ENCODE measurements at regions not wholly inside any gene's neighbourhood (a gene's known extent, or its start where the extent isn't known, plus 50 kb on each side); places are given as distances from the start of the nearest gene placed in this dataset.

DNA sequence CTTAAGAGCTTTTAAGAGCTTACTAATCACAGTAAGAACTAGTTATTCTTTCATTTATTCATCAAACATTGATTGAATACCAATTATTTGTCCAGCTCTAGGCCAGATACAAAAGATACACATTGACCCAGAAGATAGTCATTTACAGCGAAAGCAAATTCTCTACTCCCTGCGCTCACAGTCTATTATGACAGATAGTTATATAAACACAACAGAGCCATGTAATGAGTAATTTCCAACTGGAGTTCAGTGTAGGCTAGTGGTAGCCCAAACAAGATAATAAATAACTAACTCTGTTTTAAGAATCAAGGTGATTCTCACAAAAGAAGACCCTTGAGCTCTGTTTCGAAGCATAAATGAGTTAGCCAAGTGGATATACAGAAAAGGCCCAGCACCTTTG, 397.8 kb upstream of the TLE4 start:
- DNase-seq = no peak

DNA sequence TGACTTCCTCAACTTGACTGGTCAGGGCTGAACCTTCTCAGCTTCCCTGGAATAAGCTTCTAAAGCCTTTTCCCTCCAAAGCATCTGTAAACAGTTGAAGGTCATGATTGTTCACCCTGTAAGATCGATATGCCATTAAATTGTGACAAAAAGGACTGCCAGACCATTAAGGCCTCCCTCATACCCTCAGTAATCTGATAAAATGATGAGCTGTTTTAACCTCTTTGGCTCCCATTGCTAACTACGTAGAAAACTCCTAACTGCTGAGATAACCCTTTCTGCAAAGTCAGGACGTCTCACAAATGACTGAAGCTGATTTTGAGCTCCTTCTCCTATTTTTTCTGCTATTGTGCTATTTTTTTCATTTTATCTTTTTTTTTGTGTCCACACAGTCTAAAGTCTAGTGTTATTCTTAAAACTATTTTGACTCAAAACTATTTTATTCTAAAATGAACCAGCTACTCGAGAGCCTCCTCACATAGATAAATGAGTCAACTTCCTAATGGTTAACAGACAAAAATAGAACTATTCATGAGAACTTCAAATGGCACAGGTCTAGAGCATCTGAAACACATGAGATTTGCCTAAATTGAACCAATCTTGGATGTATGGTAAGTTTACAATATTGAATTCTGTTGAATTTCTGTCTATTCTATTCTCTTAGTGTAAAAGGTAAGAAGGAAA, 395.6 kb upstream of the TLE4 start:
- no peak for DNase-seq

DNA sequence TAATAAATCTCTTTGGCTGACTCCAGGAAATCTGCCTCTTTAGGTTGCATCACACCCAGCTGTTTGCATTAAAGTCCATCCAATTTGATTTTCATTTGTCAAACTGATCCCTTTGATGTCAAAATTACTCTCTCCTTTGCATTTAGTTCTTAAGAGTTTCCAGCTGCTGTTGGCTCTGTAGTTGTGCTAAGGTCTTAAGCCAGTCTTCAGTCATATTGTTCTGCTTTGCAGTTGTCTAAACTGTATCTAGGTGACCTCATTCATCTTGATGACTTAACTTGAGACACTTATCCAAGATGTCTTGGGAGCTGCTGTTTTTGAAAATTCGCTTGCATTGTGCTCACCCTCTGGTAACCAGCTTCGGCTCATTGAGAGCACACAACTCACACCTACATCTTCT, 386.9 kb upstream of the TLE4 start:
- no peak for DNase-seq

DNA sequence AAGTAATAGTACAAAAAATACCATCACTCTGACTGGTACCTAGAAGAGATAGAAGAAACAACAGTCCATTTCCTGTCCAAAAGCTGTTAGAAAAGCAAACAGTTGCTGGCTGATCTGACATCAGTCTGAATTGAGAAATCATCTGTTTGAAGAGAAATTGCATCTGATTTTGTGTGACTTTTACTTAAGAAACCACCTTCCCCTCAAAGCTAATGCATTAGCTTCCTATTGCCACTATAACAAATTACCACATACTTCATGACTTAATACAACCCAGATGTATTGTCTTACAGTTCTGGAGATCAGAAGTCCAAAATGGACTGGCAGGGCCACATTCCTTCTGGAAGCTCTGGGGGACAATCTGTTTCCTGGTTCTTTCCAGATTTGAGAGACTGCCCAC, 385.9 kb upstream of the TLE4 start:
- no peak for DNase-seq

DNA sequence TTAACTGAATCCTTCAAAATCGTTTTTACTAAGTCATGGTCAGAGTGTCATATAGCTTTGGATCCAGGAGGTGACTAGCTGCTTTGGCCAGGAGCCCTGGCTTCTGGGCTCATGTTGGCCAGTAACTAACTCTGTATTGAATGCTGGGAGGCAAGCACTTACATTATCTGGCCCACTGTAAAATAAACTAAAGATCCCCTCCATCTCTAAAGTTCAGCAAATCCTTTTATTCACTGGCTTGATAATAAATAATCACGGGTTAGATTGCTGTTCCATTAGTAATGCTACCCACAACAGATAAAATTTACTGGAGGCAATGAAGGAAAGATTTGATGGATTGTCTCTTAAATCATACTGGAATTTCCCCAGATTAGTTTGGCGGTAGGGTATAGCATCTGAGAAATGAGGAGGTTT, 382.2 kb upstream of the TLE4 start:
- no peak for DNase-seq

DNA sequence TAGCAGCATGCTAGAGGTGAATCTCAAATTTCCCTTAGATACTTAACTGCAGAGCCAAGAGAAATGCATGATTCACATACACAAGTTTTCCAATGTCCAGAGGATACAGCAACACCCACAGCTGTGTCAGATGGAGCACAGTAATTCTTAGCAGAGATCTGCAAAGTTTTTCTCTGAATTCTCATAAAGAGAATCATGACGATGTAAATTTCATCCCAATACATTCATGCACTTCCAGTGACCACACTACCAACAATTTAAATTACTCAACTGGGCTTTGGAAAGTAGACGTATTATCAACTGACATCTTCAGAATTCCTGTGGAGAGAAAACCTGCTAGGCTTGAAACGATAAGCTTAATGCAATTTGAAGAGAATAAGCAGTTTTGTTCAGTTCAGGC, 378.8 kb upstream of the TLE4 start:
- DNase-seq = no peak

DNA sequence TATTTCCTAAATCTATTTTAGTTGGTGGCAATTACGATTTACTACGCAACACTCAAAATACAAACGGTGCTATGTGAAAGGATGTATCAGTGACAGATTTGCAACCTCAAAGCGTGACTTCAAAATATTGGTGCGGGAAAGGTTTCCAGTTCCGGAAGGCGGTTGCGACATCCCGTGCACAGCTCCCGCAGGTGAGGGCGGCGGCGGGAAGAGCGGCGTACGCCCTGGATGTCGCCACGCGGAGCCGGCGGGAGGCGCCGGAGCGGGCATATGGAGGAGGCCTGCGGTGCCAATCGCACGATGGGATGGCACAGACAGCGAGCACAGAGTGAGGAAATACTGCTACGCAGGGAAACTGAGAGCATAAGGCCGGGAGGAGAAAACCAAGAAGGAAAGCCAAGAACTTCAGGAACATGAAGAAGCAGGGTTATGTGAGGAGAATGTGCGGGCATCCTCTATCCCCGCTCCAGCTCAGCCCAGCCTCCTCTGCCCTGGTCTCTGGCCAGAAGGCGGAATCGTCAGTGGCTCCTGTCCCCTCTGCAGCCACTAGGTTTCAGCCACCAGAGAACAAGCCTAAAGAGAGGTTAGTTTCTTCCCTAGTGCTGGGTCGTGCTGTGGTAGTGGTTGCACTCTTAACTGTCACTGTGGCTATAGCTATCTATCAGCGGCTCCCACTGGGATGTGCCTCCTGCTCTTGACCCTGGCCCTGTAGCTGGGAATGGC, 378.1 kb upstream of the TLE4 start:
- no peak for DNase-seq

DNA sequence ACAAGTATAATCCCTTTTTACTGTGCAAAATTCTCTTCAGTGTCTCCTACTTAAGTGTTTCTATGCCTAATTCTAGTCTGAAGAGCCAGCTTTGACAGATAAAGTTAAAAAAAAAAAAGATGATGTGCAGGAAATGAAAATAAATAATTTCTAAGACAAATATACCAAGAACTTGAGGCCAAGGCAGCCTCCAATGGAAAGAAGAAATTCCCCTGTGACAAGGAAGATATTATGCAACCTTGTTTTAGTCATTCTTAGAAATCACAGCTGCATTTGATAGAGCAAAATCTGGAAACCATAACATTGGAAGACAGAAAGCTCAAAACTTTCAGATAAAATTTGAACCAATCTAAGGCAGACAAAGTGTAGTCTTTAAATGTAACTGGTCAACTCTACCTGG, 375.9 kb upstream of the TLE4 start:
- DNase-seq = no peak

DNA sequence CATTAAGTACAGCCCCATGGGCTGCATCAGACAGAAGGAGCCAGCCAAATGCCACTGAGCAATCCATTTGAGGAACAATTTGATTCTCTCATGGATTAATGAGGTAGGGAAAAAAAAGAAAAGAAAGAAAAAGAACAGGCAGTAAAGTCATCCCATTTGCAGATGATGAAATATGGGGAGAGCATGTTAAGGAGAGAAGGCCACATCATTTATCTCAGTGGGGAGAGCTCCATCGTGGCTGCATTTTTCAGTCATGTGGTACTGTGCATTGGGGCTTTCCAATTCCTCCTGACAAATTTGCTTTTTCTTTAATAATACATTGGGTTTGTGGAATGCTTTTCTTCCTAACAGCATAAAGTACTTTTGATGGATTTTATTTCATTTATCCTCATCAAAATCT, 375.2 kb upstream of the TLE4 start:
- no peak for DNase-seq

DNA sequence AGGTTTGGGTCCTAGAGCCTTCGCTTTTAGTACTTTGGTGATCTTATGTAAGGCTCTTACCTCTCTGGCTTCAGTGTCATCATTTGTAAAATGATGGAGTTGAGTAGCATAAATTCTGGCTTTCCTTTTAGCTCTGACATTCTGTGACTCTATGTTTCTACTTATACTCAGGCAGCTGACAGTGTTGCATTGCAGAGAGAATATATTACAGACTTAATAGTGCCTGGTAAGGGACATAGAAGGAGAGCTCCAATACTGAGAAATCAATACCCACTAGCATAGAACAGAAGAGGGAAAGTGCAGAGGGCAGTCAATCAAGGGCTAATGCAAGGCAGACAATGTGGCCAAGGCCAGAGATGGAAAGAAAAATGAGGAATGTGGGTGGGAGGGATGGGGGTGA, 371.4 kb upstream of the TLE4 start:
- DNase-seq = no peak

DNA sequence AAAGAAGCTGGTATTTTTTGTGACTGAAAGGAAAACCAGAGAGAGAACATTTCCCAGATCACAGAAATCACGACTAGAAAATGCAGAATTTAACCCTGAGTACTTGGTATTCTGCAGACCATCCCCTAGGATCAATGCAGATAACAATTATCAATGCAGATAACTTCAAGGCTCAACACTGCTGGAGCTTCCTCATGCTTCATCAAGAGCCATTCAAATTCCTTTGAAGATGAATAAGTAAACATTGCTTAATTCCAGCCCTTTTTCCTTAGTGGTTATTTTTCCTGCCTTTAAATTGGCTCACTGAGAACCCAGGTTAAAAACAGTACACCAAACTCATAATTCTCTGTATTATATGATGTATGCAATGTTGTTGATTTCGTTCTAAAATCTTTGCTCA, 370.1 kb upstream of the TLE4 start:
- no peak for DNase-seq

DNA sequence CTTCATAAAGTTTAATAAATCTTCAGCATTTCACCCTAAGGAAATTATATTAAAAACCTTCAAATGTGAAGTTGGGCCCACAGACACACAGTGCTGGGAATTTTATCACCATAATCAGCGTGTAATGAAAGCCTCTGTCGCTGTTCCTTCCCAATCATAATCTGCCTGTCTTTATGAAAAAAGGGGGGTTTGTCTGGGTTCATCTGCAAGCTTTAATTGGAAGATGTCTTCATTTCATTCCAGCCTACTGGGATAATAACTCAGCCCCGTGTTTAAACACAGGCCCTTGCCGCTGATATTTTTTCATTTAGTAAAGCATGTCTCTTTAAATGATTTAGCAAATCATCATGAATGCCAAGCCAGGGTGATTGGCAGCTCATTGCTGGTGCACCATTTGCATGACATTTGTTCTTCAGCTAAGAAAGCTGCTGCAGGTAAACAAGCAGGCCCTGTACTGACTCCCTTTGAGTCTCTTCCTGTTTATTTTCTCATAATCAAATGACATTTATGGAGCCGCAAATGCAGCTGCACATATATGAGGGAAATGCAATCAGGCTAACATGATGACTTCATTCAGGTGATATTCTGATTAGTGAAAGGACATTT, 362.9 kb upstream of the TLE4 start:
- no peak for DNase-seq

DNA sequence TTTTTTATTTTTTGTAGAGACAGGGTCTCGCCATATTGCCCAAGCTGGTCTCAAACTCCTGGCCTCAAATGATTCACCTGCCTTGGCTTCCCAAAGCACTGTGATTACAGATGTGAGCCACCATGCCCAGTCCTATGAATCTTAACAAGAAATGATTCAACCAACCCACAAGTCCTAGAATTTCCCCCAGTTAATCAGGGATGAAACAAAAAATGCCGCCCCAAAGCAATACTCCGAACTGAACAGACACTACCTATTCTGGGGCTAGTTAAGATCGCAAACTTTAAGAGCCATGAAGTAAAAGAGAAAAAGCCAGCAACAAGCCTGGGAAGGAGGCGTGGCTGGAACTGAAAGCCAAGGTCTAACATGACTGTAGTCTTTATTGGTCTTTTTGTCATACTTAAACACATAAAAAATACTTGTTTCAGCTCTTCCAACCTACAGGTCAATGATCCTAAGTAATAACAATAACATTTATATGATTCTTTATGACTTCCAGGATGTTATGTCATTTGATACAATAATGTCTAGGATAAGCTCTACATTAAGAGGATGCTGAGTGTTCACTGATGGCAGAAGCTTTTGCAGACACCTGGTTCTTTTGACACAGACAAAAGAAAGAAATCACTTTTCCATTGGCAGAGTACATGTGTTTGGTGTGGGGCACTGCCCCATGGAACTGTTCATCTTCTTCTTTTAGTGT, 361.1 kb upstream of the TLE4 start:
- no peak for DNase-seq

DNA sequence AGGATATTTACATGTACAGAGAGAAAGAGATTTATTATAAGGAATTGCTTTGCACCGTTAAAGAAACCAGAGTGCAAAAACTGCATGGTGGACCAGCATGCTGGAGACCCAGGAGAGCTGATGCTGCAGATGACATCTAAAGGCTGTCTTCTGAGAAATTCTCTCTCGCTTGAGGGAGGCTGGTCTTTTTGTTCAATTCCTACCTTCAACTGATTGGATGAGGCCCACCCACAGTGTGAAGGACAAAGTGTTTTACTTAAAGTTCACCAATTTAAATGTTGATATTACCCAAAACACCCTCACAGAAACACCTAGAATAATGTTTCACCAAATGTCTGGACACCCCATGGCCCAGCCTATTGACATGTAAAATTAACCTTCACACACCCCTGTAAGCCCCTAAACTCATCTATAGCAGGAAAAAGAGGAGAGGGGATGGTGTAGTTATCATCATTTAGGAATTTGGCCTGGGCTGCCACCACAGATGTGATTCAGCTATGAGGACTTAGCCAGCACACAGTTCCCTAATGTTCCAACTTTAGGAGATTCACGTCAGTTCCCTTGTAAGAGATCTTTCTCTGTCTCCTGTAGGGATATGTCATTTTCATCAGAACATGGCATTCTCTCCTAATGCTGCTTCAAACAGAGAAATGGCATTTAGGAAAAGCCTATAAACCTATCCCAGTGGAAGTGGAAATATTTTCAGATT, 358.2 kb upstream of the TLE4 start:
- DNase-seq = no peak

DNA sequence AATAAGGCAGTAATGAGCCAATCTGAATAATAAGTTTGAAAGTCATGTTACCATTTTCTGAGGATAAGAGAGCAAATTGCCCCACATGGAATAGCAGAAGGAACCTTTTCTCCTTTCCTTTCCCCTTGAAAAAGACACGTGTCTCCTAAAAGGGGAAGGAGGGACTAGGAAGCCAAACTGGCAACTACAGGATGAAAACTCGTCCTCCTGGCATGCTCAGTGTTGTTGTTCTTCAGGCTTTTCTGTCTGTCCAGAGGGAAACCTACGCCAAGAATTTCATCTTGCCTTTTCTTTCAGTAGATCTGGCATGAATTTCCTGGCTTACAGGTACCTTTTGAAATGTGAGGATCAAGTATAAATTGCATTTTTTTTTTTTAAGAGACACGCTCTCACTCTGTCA, 355.9 kb upstream of the TLE4 start:
- no peak for DNase-seq

DNA sequence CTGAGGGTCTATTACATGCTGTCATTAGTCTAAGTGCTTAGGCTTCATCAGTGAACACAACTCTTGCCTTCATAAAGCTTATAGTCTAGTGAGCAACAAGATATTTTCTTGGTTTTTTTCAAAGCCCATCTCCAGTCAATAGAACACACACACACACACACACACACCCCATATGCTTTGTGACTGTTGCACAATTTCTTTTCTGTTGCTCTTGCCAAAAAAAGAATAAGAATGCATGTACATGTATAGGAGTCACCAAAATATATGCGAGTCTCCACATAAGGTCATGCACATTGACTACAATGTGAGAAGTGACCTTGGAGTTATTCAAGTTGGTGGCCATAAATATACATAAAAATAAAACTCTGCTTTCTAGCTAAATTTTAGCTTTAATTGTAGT, 351.5 kb upstream of the TLE4 start:
- DNase-seq = no peak

DNA sequence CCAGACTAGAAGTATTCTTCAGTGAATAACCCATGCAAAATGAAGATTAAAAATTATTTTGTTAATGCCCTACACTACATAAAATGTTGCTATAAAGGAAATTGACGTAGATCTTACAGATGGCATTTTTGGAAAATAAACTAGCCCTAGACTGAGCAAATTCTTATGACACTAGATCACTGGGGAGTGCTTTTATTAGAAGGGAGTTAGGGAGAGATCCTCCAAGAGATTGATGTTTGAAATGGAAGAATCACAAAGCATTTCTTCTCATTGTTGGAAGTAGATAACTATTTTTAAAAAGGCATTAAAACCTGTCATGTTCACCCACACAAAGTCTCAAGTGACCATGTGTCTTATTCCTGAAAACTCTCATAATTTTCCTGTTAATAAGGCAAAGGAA, 351.1 kb upstream of the TLE4 start:
- DNase-seq = no peak

DNA sequence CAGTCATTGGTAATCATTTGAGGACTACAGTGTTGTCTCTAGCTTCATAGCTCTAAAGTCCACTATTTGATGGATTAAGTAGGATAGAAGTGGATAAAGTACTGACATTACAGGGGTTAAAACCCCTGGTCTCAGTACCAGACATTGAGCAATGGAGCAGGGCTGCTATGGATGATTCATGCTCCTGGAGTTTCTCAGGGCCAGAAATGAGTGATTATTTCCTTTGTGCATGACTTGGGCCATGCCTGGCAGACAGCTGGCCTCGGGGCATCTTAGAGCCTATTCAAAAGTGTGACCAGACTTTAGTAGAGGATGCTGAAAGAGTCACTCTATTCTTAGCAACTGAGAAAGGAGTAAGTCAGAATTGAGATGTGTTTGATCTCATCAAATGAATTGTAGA, 350.7 kb upstream of the TLE4 start:
- DNase-seq = no peak

DNA sequence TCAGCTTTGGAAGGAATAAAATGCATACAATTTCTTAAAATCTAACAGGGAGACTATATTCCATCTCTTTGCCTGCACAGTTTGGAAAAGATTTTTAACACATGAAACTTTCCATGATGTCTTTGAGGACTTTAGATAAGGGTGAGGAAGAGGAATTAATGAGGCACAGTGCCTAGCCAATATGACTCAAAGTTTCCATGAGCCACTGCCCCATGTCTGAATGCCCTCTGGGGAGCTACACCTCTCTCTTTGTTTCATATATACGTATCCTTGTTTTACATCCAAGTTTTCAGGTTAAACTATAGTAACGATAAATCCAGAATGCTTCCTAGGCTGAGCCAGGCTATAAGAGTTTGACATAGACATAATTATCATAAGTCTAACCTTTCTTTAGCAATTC, 349.3 kb upstream of the TLE4 start:
- no peak for DNase-seq

DNA sequence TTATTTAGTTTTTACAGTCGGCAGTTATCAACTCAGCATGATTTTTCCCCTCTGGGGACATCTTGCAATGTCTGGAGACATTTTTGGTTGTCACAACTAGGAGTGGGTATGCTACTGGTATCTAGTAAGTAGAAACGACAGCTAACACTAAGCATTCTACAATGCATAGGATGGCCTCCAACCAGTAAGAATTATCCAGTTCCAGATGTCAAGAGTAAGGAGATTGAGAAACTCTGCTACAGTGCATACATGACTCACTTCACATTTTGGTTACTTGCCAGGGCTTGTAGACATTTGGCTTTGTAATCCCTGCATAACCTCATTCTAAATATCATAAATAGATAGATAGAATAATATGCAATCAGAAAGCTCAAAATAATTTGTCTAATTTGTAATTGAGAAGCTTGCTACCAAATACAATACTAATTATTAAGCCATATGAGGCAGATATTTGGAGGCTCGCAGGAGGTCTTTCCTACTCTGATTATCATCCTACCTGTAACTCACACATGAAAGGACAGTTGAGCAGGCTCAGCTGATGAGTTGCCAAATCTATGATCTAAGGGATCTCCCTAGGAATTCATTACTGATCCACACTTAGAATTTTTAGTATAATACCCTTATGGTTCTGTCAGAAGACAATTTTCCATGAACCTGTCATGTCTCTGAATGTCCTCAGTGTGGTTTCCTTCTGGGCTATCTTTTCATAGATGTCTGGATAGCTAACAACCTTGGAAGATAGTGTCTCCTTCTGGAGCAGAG, 346.9 kb upstream of the TLE4 start:
- DNase-seq = no peak

DNA sequence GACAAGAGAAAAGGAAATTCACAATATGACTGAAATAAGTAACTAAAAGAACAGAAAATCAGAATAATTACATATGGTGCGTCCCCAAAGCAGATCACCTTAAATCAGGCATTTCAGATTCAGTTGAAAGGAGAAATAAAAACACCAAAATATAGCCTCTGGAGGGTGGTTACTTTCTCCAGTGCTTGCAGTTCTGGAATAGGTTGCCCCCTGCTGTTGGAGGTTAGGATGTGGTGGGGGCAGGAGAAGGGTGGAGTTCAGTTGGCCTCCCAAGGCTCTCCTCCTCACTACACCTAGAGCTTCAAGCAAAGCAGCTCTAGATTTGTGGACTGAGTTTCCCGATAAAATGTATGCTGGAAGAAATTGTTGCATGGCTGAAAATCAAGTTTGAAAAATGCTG, 338.2 kb upstream of the TLE4 start:
- no peak for DNase-seq

DNA sequence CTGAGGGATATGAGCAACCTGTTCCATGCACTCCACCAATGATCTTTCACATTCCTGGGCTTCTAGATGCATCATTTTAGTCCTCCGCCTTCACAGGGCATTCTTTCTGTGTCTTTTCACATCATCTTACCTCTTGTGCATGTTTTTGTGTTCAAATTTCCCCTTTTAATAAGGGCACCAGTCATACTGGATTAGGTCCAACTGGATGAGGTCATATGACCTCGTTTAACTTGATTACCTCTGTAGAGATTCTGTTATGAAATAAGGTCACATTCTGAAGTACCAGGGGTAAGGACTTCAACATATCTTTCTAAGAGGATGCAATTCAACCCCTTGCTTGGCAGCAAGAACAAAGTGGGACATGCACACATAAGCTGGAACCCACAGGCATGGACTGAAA, 335.3 kb upstream of the TLE4 start:
- DNase-seq = no peak

DNA sequence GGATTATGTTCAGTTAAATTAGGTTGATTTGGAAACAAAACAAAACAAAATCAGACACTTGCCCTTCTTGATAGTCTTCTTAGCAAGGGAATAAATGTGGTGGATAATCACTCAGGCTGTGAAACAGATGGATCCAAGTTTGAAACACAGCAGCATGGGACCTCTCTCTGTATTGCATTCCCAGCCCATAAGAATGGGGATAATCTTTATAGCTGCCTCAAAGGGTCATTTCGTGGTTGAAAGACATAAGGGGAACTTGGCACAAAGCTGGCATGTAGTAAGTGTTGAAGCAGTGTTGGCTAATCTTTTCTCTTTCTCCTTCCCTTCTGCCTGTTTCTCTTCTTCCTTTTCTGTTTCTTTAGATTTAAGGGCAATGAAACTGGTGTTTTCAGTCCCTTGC, 333.9 kb upstream of the TLE4 start:
- DNase-seq = no peak
